GM20000 (cell line): ENCODE measurements at regions not wholly inside any gene's neighbourhood (a gene's known extent, or its start where the extent isn't known, plus 50 kb on each side); places are given as distances from the start of the nearest gene placed in this dataset.
"Not testable (repeated sequence)": the region's sequence is repeated elsewhere in the genome, so short reads cannot be mapped to it uniquely, and the experiment has no call there.

Source experiments
- DNase-seq: peaks from one replicate; pipeline ENCODE4 v3.0.0; 2012; ENCODE audit warnings: low spot score
- TF ChIP-seq, protein P1 (sequence below): IDR thresholded peaks from 2 replicates; pipeline ENCODE4 v1.5.1; 2012; ENCODE audit warnings: mild to moderate bottlenecking, control low read depth; ENCODE audit errors: extremely low read depth, missing control alignments

- TF ChIP-seq, protein P1, sequence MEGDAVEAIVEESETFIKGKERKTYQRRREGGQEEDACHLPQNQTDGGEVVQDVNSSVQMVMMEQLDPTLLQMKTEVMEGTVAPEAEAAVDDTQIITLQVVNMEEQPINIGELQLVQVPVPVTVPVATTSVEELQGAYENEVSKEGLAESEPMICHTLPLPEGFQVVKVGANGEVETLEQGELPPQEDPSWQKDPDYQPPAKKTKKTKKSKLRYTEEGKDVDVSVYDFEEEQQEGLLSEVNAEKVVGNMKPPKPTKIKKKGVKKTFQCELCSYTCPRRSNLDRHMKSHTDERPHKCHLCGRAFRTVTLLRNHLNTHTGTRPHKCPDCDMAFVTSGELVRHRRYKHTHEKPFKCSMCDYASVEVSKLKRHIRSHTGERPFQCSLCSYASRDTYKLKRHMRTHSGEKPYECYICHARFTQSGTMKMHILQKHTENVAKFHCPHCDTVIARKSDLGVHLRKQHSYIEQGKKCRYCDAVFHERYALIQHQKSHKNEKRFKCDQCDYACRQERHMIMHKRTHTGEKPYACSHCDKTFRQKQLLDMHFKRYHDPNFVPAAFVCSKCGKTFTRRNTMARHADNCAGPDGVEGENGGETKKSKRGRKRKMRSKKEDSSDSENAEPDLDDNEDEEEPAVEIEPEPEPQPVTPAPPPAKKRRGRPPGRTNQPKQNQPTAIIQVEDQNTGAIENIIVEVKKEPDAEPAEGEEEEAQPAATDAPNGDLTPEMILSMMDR, result no peak
- no peak for DNase-seq
Observed at GRCh38 chr2:65767946-65768345, 335.5 kb upstream of the SPRED2 start.

DNA sequence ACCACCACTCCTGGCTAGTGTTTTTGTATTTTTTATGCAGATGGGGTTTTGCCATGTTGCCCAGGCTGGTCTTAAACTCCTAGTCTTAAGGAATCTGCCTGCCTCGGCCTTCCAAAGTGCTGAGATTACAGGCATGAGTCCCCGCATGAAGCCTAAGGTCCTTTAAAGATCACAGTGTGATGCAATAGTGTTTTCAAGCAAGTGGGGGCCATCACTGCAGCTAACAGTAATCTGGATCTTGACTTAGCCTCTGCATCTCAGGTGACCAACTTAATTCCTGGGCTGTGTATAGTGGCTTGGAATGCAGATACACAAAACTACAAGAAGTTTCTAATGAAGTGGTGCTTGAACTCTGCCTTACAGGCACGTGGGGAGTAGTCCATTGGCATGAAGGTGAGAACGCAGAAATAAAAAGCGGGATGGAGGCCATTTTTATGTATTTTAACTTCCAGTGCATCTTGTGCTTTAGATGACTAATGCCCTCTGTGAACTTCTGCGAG lies 334.4 kb upstream of the SPRED2 start:
- TF ChIP-seq, protein P1, result no peak
- DNase-seq, result no peak

DNA sequence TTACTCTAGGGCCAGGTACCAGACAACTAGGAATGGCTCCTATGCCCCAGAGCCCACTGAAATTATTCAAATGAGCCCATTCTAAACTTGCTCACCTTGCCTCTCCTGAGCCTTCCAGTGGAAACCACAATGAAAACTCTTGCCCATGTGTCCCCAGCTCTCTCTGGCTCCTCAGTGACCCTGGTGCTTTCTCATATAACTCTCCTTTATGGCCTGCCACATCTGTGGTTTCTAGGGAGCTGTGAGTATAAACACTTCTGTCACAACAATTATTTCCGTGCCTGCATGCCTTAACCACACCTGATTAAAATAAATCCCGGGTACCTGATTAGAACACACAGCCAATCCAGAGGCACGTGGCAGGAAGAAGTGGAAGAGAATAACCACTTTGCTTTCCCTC lies 333.0 kb upstream of the SPRED2 start:
- TF ChIP-seq, protein P1, result no peak

GRCh38 chr2:65762068-65762467 lies 329.7 kb upstream of the SPRED2 start:
- TF ChIP-seq, protein P1, result no peak
- DNase-seq, result no peak

More for the DNA sequence above, 333.0 kb upstream of the SPRED2 start:
- no peak for DNase-seq

GRCh38 chr2:65754219-65754618 lies 321.8 kb upstream of the SPRED2 start:
- TF ChIP-seq, protein P1, result no peak
- no peak for DNase-seq

- DNase-seq, result no peak
- TF ChIP-seq, protein P1, result no peak
Observed at GRCh38 chr2:65751408-65751807, 319.0 kb upstream of the SPRED2 start.

- TF ChIP-seq, protein P1, result no peak
- DNase-seq, result no peak
Observed at GRCh38 chr2:65749545-65749944, 317.1 kb upstream of the SPRED2 start.

- DNase-seq, result not testable (repeated sequence)
Observed at GRCh38 chr2:65747875-65748274, 315.5 kb upstream of the SPRED2 start.
